GM23338 (cell line): ENCODE measurements at regions not wholly inside any gene's neighbourhood (a gene's known extent, or its start where the extent isn't known, plus 50 kb on each side); places are given as distances from the start of the nearest gene placed in this dataset.

ENCODE experiments used
- ATAC-seq: fragments of 200-7000 bp; cut with Tn5 transposase; 3 replicates; pipeline ENCODE4 v1.9.1; 2020
- DNase-seq: peaks from one replicate; pipeline ENCODE4 v3.0.0-alpha.2; 2015; ENCODE audit warnings: low spot score
- H2AFZ ChIP-seq: fragments of 200-600 bp; sonication (generic); 2 replicates; pipeline ENCODE4 v1.8.0; 2016; ENCODE audit warnings: antibody characterized with exemption, mild to moderate bottlenecking, moderate library complexity
- H3F3A ChIP-seq: fragments of 200-600 bp; sonication (generic); replicated peaks from 2 replicates; pipeline ENCODE4 v1.8.0; 2017; ENCODE audit warnings: antibody characterized with exemption, mixed run types, low read depth
- H3K27ac ChIP-seq: fragments of 200-600 bp; sonication (generic); 2 replicates; pipeline ENCODE4 v1.6.1; 2016; ENCODE audit warnings: low read depth
- H3K27me3 ChIP-seq: fragments of 200-600 bp; sonication (generic); 2 replicates; pipeline ENCODE4 v1.8.0; 2016; ENCODE audit warnings: mild to moderate bottlenecking, mixed run types, moderate library complexity; ENCODE audit not compliant: insufficient read depth
- H3K36me3 ChIP-seq: fragments of 200-600 bp; sonication (generic); 2 replicates; pipeline ENCODE4 v1.8.0; 2016; ENCODE audit warnings: mild to moderate bottlenecking; ENCODE audit not compliant: insufficient read depth
- H3K4me1 ChIP-seq: fragments of 200-600 bp; sonication (generic); 2 replicates; pipeline ENCODE4 v1.8.0; 2016; ENCODE audit warnings: mild to moderate bottlenecking, moderate library complexity; ENCODE audit not compliant: insufficient read depth
- H3K4me2 ChIP-seq: fragments of 200-600 bp; sonication (generic); 2 replicates; pipeline ENCODE4 v1.7.1; 2017; ENCODE audit warnings: mixed run types
- H3K4me3 ChIP-seq: fragments of 200-600 bp; sonication (generic); 2 replicates; pipeline ENCODE4 v1.6.1; 2016; ENCODE audit warnings: mixed run types
- H3K79me2 ChIP-seq: fragments of 200-600 bp; sonication (generic); replicated peaks from 2 replicates; pipeline ENCODE4 v1.8.0; 2017; ENCODE audit warnings: mild to moderate bottlenecking; ENCODE audit not compliant: insufficient read depth
- H3K9me2 ChIP-seq: fragments of 200-600 bp; sonication (generic); 2 replicates; pipeline ENCODE4 v1.8.0; 2017; ENCODE audit not compliant: insufficient read depth
- H4K20me1 ChIP-seq: fragments of 200-600 bp; sonication (generic); replicated peaks from 2 replicates; pipeline ENCODE4 v1.8.0; 2017; ENCODE audit warnings: mild to moderate bottlenecking; ENCODE audit not compliant: insufficient read depth
- H3K27ac Mint-ChIP-seq: 2 replicates; pipeline ENCODE4 v1.8.0; 2020; ENCODE audit warnings: inconsistent platforms, mild to moderate bottlenecking, moderate library complexity, mixed read lengths
- H3K27me3 Mint-ChIP-seq: 3 replicates; pipeline ENCODE4 v1.8.0; 2022; ENCODE audit warnings: low read depth, mild to moderate bottlenecking, moderate library complexity, mixed read lengths, inconsistent platforms; ENCODE audit not compliant: insufficient read depth, poor library complexity
- H3K36me3 Mint-ChIP-seq: 3 replicates; pipeline ENCODE4 v1.8.0; 2021; ENCODE audit warnings: low read depth, mild to moderate bottlenecking, inconsistent platforms, moderate library complexity, mixed read lengths
- H3K4me1 Mint-ChIP-seq: 3 replicates; pipeline ENCODE4 v1.8.0; 2020; ENCODE audit warnings: mild to moderate bottlenecking, inconsistent platforms, mixed read lengths
- H3K4me3 Mint-ChIP-seq: 3 replicates; pipeline ENCODE4 v1.8.0; 2021; ENCODE audit warnings: moderate library complexity, mild to moderate bottlenecking, inconsistent platforms, mixed read lengths
- H3K9me3 Mint-ChIP-seq: 3 replicates; pipeline ENCODE4 v1.8.0; 2020; ENCODE audit warnings: moderate library complexity, mild to moderate bottlenecking, inconsistent platforms, mixed read lengths
- CREB1 ChIP-seq: fragments of 250-450 bp; sonication (Bioruptor Pico); IDR thresholded peaks from 2 replicates; pipeline ENCODE4 v1.5.0; 2020; ENCODE audit warnings: low read depth, mild to moderate bottlenecking, moderate library complexity
- EZH2 ChIP-seq: fragments of 200-600 bp; sonication (generic); IDR thresholded peaks from one replicate; pipeline ENCODE4 v1.8.0; 2017; ENCODE audit warnings: antibody characterized with exemption, mild to moderate bottlenecking, low read depth; ENCODE audit not compliant: unreplicated experiment
- EZH2phosphoT487 ChIP-seq: fragments of 200-600 bp; sonication (generic); IDR thresholded peaks from one replicate; pipeline ENCODE4 v1.8.1; 2018; ENCODE audit warnings: antibody characterized with exemption; ENCODE audit not compliant: unreplicated experiment
- JUNB ChIP-seq: IDR thresholded peaks from one replicate; pipeline ENCODE4 v1.6.1; 2016; ENCODE audit warnings: antibody characterized with exemption; ENCODE audit not compliant: unreplicated experiment
- STAT1 ChIP-seq: IDR thresholded peaks from one replicate; pipeline ENCODE4 v1.6.1; 2016; ENCODE audit warnings: antibody characterized with exemption; ENCODE audit not compliant: unreplicated experiment
- ZNF331 ChIP-seq: fragments of 250-450 bp; sonication (Bioruptor Pico); IDR thresholded peaks from 2 replicates; pipeline ENCODE4 v1.5.0; 2020; ENCODE audit warnings: low read depth, mild to moderate bottlenecking, moderate library complexity
- TF ChIP-seq, protein P1 (sequence below): IDR thresholded peaks from one replicate; pipeline ENCODE4 v1.6.1; 2018; ENCODE audit warnings: antibody characterized with exemption; ENCODE audit not compliant: unreplicated experiment
- TF ChIP-seq, protein P2 (sequence below): fragments of 250-450 bp; sonication (Bioruptor Pico); IDR thresholded peaks from 2 replicates; pipeline ENCODE4 v1.5.0; 2020; ENCODE audit warnings: mild to moderate bottlenecking, moderate library complexity
- TF ChIP-seq, protein P3 (sequence below), 2 experiments: fragments of 200-600 bp in 1 of 2; sonication (generic) in 1 of 2; conservative IDR thresholded peaks; 2 replicates each; pipeline versions ENCODE4 v1.5.1 to v1.6.1; 2016 to 2017; ENCODE audit warnings: antibody characterized with exemption in 2 of 2, low read depth in 2 of 2, mild to moderate bottlenecking in 2 of 2, moderate library complexity in 1 of 2

DNA sequence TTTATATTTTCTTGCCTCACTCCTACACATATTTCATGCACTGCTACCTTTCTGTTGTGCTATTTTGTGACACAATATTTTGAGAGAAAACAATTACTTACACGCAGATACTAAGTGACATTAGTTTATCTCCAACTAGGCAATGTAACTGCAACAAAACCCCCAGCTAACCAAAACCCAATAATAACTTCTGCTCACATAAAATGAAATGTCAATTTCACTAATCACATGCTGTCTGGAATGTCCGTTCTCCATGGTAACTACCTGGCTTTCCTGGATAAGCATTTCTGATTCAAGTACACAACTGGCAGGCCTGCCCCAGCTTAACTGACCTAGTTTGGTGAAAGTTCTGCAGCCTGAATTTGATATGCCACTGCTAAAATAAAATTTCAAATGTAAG, 313.5 kb downstream of the TMA16 start (continued):
- TF ChIP-seq, protein P1, sequence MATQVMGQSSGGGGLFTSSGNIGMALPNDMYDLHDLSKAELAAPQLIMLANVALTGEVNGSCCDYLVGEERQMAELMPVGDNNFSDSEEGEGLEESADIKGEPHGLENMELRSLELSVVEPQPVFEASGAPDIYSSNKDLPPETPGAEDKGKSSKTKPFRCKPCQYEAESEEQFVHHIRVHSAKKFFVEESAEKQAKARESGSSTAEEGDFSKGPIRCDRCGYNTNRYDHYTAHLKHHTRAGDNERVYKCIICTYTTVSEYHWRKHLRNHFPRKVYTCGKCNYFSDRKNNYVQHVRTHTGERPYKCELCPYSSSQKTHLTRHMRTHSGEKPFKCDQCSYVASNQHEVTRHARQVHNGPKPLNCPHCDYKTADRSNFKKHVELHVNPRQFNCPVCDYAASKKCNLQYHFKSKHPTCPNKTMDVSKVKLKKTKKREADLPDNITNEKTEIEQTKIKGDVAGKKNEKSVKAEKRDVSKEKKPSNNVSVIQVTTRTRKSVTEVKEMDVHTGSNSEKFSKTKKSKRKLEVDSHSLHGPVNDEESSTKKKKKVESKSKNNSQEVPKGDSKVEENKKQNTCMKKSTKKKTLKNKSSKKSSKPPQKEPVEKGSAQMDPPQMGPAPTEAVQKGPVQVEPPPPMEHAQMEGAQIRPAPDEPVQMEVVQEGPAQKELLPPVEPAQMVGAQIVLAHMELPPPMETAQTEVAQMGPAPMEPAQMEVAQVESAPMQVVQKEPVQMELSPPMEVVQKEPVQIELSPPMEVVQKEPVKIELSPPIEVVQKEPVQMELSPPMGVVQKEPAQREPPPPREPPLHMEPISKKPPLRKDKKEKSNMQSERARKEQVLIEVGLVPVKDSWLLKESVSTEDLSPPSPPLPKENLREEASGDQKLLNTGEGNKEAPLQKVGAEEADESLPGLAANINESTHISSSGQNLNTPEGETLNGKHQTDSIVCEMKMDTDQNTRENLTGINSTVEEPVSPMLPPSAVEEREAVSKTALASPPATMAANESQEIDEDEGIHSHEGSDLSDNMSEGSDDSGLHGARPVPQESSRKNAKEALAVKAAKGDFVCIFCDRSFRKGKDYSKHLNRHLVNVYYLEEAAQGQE, result no peak
- TF ChIP-seq EZH2, result no peak

DNA sequence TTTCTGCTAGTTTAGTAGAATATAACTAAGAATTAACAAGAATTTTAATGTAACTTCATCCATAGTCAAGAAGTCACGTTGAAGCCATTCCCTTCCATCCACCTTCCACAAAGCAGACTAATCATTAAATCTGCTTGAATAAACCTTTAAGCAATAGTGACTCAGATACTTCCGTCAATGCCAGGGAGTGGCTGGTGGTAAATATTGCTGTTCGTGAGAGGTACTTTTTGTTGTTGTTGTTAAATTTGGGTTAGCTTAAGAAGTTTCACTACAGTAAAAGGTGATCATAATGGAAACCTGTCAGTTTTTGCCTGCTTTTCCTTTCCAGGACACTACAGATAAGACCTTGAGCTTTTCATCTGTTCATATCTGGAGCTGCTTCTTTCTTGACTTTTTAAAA, 316.3 kb downstream of the TMA16 start:
- no peak overlapping the region for H3K27ac ChIP-seq
- H4K20me1 ChIP-seq, result no peaks in the 10 kb centered on the region
- no peak overlapping the region for H3K27ac Mint-ChIP-seq
- no peak for DNase-seq
- H3K36me3 Mint-ChIP-seq, result no peaks in the 10 kb centered on the region
- no peaks in the 10 kb centered on the region for H3K27me3 Mint-ChIP-seq
- no peaks in the 10 kb centered on the region for H3K4me1 Mint-ChIP-seq
- H3K79me2 ChIP-seq, result no peaks in the 10 kb centered on the region
- H3K4me3 ChIP-seq, result no peak overlapping the region
- no peaks in the 10 kb centered on the region for H3K9me2 ChIP-seq
- H3K36me3 ChIP-seq, result no peaks in the 10 kb centered on the region
- no peaks in the 10 kb centered on the region for H3K27me3 ChIP-seq
- no peak overlapping the region for H2AFZ ChIP-seq
- H3K9me3 Mint-ChIP-seq, result no peaks in the 10 kb centered on the region
- H3K4me1 ChIP-seq, result no peaks in the 10 kb centered on the region
- no peak for ATAC-seq
- H3F3A ChIP-seq, result no peaks in the 10 kb centered on the region
- no peak overlapping the region for H3K4me3 Mint-ChIP-seq
- H3K4me2 ChIP-seq, result no peak overlapping the region
- no peak for TF ChIP-seq EZH2phosphoT487
- TF ChIP-seq EZH2, result no peak
- TF ChIP-seq CREB1 (CRISPR knock-in tag), result no peak
- TF ChIP-seq, protein P2, sequence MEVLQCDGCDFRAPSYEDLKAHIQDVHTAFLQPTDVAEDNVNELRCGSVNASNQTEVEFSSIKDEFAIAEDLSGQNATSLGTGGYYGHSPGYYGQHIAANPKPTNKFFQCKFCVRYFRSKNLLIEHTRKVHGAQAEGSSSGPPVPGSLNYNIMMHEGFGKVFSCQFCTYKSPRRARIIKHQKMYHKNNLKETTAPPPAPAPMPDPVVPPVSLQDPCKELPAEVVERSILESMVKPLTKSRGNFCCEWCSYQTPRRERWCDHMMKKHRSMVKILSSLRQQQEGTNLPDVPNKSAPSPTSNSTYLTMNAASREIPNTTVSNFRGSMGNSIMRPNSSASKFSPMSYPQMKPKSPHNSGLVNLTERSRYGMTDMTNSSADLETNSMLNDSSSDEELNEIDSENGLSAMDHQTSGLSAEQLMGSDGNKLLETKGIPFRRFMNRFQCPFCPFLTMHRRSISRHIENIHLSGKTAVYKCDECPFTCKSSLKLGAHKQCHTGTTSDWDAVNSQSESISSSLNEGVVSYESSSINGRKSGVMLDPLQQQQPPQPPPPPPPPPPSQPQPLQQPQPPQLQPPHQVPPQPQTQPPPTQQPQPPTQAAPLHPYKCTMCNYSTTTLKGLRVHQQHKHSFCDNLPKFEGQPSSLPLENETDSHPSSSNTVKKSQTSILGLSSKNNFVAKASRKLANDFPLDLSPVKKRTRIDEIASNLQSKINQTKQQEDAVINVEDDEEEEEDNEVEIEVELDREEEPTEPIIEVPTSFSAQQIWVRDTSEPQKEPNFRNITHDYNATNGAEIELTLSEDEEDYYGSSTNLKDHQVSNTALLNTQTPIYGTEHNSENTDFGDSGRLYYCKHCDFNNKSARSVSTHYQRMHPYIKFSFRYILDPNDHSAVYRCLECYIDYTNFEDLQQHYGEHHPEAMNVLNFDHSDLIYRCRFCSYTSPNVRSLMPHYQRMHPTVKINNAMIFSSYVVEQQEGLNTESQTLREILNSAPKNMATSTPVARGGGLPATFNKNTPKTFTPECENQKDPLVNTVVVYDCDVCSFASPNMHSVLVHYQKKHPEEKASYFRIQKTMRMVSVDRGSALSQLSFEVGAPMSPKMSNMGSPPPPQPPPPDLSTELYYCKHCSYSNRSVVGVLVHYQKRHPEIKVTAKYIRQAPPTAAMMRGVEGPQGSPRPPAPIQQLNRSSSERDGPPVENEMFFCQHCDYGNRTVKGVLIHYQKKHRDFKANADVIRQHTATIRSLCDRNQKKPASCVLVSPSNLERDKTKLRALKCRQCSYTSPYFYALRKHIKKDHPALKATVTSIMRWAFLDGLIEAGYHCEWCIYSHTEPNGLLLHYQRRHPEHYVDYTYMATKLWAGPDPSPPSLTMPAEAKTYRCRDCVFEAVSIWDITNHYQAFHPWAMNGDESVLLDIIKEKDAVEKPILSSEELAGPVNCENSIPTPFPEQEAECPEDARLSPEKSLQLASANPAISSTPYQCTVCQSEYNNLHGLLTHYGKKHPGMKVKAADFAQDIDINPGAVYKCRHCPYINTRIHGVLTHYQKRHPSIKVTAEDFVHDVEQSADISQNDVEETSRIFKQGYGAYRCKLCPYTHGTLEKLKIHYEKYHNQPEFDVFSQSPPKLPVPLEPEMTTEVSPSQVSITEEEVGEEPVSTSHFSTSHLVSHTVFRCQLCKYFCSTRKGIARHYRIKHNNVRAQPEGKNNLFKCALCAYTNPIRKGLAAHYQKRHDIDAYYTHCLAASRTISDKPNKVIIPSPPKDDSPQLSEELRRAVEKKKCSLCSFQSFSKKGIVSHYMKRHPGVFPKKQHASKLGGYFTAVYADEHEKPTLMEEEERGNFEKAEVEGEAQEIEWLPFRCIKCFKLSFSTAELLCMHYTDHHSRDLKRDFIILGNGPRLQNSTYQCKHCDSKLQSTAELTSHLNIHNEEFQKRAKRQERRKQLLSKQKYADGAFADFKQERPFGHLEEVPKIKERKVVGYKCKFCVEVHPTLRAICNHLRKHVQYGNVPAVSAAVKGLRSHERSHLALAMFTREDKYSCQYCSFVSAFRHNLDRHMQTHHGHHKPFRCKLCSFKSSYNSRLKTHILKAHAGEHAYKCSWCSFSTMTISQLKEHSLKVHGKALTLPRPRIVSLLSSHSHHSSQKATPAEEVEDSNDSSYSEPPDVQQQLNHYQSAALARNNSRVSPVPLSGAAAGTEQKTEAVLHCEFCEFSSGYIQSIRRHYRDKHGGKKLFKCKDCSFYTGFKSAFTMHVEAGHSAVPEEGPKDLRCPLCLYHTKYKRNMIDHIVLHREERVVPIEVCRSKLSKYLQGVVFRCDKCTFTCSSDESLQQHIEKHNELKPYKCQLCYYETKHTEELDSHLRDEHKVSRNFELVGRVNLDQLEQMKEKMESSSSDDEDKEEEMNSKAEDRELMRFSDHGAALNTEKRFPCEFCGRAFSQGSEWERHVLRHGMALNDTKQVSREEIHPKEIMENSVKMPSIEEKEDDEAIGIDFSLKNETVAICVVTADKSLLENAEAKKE (CRISPR knock-in tag), result no peak
- TF ChIP-seq STAT1, result no peak
- TF ChIP-seq, protein P3, sequence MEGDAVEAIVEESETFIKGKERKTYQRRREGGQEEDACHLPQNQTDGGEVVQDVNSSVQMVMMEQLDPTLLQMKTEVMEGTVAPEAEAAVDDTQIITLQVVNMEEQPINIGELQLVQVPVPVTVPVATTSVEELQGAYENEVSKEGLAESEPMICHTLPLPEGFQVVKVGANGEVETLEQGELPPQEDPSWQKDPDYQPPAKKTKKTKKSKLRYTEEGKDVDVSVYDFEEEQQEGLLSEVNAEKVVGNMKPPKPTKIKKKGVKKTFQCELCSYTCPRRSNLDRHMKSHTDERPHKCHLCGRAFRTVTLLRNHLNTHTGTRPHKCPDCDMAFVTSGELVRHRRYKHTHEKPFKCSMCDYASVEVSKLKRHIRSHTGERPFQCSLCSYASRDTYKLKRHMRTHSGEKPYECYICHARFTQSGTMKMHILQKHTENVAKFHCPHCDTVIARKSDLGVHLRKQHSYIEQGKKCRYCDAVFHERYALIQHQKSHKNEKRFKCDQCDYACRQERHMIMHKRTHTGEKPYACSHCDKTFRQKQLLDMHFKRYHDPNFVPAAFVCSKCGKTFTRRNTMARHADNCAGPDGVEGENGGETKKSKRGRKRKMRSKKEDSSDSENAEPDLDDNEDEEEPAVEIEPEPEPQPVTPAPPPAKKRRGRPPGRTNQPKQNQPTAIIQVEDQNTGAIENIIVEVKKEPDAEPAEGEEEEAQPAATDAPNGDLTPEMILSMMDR (conservative IDR thresholded peaks at IDR 0.05; ENCODE audit: low read depth in 2 of 2), result no peak
- TF ChIP-seq JUNB, result no peak
- TF ChIP-seq, protein P1, result no peak
- TF ChIP-seq ZNF331 (CRISPR knock-in tag), result no peak
